ENCODE measurements at regions not wholly inside any gene's neighbourhood (a gene's known extent, or its start where the extent isn't known, plus 50 kb on each side); places are given as distances from the start of the nearest gene placed in this dataset.
"Not testable (repeated sequence)": the region's sequence is repeated elsewhere in the genome, so short reads cannot be mapped to it uniquely, and the experiment has no call there.

DNA sequence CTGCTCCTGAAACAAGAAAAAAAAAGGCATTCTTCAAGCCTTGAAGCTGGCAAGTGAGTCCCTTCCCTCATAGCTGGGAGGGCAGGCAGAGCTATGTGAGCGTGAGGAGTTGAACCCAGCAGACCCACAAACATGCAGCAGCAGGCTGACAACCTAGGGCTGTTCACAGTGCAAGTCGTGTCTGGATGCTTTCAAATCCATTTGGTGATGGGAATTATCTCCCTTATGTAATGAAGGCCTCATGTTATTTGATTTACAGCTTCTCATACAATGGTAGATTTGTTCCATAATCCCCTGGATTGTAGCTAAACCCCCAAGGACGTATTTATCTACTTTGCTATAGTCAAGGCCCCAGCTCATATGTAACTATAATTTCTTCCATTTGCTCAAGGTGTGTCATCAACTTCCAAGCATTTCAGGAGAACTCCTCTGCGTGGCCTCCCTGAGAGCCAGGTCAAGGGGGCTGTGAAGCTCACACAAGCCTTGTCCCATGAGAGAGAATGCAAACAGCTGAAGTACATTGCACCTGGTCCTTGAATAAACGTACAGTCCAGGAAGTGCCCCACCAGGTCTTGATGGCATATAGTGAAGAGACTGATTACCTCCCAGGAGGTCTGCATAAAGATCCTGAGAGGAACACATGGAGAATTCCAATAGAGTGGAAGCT lies 124.8 kb upstream of the SLC1A3 start:
- DNase-seq (ENCODE audit: low spot score) = no peak

DNA sequence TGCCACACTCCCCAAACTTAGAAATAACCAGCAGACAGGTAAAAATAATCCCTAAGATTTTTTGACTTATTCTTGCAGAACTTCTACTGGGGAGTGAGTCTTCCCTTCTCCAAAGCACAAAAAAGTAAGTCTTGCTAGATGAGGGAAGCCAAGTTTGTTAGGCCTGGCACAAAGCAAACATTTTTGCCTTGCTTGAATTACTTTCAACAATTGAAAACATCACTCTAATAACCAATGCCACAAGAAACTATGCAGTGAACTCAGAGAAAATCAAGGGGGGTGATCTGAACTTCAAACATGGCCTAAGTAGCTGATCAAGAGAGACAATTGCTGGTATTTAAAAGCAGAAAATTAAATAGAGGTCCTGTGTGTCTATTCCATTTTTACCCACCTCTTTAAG lies 123.6 kb upstream of the SLC1A3 start:
- DNase-seq (ENCODE audit: low spot score) = no peak

DNA sequence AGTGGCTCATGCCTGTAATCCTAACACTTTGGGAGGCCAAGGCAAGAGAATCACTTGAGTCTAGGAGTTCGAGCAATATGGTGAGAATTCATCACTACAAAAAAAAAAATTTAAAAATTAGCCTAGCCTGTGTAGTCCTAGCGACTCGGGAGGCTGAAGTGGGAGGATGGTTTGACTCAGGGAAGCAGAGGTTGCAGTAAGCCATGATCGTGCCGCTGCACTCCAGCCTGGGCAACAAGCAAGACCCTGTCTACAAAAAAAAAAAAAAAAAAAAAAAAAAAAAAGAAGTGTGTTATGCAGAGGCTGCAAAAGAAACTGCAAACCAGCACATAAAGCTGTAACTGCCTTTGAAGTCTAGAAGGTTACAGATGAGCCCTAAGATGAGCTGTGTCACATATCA lies 116.9 kb upstream of the SLC1A3 start:
- DNase-seq (ENCODE audit: low spot score) = no peak

DNA sequence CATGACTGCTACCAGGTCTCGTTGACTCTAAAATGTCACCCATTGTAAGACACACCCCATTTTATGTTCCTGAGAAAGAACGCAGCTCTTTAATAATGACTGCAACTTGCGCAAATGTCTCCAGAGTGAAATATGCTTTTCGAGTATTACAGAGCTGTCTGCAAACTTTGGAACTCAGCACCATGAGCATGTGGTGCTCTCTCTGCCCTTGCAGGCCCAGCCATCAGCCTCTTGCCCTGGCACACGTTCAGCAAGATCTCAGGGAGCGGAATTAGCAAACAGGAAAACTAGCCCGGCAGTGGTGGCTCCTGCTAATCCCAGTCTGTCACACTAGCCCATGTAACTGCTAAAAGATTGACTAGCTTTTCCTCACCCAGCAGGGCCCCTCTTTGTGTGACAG lies 114.5 kb upstream of the SLC1A3 start:
- no peak for DNase-seq (ENCODE audit: low spot score)

DNA sequence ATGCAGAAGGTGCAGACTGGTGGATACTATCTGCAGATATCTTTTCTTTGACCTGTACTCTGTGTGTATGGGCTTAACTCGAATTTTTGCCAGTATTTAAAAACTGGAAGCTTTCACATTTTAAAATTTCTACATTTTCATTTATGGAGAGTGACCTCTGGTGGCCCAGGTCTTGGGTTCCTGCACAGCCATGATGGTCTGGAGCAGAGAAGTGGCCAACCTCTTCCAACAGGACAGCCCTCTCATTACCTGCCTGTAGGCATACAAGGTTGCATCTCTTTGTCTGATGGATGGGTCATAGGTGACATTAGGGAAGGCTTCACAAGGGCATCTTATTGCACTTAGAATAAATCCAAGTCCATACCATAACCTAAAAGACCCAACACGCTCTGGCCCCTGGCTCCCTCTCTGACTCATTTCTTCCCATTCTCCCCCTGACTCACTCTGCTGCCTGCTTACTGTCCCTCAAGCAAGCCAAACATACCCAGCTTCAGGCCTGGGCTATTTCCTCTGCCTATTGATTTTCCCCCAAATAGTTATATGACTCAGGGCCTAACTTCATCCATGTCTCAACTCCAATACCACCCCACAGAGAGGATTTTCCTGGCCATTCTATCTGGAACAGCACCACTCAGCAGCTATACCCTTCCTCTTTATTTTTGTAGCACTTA lies 113.3 kb upstream of the SLC1A3 start:
- no peak for DNase-seq (ENCODE audit: low spot score)

DNA sequence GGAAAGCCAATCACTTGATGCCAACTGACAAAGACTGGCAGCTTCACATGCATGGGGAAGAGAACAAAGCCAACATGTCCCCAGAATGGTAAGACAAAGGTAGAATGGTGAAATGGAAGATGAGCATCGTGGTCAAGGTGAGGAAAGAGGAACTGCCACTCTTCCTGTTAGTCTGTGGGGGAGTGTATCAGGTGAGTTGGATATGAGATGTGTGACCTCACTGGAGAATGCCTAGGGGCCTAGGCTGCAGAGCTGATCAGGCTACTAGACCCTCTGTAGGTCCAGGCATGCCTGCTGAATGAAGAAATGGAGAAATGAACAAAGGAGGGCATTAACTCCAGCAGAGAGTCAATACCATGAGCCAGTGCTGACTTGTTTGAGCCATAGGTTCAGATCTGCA lies 112.4 kb upstream of the SLC1A3 start:
- DNase-seq (ENCODE audit: low spot score) = no peak

DNA sequence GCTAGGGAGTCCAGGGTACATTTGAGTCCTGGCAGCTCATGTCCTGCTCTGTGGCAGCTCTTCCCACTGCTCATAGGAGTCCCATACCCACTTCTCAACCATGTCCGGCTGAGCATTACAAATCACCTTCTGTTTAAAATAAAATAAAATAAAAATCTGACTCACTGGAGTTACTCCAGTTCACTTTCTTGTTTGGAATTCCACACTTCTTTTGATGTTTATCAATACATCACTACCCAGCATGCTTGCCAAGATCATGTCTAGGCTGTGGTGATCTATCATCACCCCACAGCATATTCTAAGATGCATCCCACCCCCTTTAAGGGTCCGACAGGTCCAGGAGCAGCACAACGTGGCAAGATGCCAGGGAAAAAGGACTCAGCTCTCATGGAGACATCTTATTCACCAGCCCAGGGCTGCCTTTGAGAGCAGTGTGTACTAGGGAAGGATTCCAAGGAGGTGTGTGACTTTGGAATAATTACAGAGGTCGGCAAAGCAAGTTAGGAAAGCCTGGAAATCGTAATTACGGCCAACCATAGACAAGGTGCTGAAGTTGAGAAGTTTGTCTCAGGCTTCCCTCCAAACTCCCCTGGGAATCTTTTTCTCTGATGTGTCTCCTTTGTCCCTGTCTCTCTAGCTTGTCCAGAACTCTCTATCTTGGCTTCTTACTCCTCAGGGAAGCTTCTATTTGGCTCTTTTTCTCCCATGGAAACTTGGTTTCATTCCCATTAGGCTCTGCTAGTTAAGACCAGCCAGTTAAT lies 111.4 kb upstream of the SLC1A3 start:
- DNase-seq (ENCODE audit: low spot score) = no peak

DNA sequence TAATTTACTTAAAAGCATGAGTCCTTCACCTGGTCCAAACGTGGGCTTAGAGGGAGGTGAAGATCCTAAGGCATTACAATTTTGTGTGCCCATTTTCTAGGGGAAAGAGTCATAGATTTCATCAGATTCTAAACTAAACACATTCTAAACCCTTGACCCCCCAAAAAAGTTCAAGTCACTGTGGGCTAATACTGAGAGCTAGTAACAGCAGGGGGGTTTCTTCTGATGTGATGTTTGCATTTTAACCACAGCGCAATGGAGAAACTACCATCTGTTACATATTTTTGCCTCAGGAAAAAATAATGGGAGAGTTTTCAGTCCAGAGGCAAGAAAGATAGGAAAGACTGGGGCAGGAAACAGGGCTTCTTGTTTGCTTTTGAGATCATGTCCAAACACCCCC lies 110.8 kb upstream of the SLC1A3 start:
- DNase-seq (ENCODE audit: low spot score) = no peak

DNA sequence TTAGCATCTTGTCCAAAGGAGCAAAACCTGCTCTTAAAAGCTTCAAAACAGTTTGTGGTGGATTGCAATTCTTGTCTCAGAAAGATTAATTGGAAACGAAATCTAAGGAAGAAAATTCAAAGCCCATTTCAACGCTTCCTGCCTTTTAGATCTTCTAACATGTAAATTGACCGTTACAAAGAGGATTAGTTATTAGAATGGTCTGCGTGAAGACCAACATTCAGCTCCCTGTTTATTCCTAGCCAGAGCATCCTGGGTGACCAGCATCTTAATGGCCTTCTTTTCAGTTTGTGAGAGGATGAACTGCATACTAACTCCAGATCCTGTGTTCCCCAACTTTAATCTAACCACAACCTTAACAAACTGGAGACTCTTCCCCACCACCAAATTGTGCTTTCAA lies 109.9 kb upstream of the SLC1A3 start:
- no peak for DNase-seq (ENCODE audit: low spot score)

DNA sequence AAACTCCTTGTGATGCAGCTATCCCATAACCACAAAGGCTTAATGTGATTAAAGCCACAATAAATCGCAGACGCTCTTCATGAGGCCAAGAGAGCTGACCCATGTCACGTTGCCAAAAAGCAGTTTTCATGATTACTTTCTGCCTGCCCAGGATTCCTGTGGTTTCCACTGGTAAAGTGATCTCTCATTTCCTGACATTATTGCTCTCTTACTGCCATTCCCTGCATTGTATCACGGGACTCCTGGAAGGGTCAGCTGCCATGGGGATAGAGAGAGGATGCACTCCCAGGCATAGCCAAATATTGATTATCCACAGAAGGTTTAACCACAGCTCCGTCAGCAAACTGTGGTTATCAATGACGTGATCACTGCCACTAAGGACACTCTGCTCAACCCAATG lies 103.8 kb upstream of the SLC1A3 start:
- no peak for DNase-seq (ENCODE audit: low spot score)

DNA sequence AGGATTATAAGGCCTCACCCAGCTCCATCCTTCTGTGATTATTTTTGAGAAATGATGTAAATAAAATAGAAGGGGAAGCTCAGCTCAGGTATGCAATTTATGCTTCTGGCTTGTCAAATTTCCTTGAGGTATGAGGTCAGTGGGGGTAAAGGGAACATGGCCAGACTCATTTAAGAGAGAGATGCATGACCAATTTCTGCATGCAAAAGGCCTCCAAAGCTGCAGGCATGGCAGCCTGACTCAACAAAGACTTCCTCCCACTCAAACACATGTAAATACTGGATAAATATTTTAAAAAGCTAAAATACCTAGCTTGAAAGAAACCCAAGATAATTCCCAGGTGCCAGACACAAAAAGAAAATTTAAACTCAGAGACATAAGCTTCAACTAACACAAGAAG lies 101.4 kb upstream of the SLC1A3 start:
- DNase-seq (ENCODE audit: low spot score) = no peak

DNA sequence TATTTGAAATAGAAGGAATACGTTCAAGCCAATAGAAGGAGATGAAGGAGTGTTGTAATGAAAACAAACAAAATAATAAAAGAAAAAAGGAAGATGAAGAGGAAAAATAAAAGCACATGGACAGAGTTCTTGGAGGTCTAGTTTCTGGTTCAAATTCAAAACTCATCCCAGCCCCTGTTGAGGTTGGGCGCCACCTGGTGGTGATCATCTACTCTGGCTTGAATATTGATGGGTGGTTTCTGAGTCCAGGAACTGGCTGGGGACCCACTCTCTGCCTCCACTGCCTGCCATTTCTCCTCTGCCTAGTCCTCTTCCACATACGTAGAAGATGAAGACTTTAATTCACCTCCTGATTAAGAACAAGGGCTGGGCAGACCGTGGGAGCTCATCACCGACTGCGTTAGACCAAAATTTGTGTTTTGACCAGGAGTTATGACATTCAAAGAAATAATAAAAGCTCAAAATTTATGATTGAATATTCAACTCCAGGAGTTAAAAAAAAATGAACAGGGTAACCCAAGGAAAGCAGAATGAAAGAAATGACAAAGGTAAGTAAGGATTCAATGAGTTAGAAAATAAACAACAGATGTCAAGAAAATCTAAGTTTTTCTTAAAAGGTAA lies 99.0 kb upstream of the SLC1A3 start:
- DNase-seq (ENCODE audit: low spot score) = peak; percentile 71

DNA sequence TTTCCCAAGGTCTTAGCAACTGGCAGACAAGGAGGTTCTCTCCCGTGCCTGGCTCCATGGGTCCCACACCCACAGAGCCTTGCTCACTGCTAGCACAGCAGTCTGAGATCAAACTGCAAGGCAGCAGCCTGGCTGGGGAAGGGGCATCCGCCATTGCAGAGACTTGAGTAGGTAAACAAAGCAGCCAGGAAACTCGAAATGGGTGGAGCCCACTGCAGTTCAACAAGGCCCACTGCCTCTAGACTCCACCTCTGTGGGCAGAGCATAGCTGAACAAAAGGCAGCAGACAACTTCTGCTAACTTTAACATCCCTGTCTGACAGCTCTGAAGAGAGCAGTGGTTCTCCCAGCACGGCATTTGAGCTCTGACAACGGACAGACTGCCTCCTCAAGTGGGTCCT lies 98.1 kb upstream of the SLC1A3 start:
- not testable (repeated sequence) for DNase-seq (ENCODE audit: low spot score)

DNA sequence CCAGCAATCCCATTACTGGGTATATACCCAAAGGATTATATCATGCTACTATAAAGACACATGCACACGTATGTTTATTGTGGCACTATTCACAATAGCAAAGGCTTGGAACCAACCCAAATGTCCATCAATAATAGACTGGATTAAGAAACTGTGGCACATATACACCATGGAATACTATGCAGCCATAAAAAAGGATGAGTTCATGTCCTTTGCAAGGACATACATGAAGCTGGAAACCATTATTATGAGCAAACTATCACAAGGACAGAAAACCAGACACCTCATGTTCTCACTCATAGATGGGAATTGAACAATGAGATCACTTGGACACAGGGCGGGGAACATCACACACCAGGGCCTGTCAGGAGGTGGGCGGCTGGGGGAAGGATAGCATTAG lies 92.8 kb upstream of the SLC1A3 start:
- not testable (repeated sequence) for DNase-seq (ENCODE audit: low spot score)

DNA sequence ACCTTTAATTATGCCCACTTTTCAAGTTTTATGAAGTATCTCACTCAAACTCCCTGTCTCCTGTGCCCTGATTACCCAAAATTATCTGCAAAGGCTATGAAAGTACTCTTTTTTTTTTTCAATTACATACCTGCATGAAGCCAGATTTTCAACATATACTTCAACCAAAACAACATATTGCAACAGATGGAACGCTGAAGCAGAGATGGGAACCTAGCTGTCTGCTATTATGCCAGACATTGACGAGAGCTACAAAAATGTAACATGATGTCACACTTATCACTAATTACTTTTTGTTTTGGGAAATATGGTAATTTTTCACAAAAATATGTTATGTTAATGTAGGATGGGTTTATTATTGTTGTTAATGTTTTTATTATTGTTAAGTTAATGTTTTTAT lies 86.5 kb upstream of the SLC1A3 start:
- DNase-seq (ENCODE audit: low spot score) = no peak

DNA sequence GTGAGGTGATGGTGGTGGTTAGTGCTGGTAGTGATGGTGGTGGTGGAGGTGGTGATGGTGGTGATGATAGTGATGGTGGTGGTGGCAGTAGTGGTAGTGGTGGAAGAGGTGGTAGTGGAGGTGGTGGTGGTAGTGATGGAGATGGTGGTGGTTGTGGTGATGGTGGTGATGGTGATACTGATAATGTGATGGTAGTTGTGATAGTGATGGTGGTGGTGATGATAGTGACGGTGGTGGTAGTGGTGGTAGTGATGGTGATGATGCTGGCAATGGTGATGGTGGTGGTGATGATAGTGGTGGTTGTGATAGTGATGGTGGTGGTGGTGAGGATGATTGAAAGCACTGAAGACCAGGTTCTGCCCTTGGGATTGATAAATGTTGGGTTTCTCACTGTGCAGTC lies 85.2 kb upstream of the SLC1A3 start:
- DNase-seq (ENCODE audit: low spot score) = no peak

DNA sequence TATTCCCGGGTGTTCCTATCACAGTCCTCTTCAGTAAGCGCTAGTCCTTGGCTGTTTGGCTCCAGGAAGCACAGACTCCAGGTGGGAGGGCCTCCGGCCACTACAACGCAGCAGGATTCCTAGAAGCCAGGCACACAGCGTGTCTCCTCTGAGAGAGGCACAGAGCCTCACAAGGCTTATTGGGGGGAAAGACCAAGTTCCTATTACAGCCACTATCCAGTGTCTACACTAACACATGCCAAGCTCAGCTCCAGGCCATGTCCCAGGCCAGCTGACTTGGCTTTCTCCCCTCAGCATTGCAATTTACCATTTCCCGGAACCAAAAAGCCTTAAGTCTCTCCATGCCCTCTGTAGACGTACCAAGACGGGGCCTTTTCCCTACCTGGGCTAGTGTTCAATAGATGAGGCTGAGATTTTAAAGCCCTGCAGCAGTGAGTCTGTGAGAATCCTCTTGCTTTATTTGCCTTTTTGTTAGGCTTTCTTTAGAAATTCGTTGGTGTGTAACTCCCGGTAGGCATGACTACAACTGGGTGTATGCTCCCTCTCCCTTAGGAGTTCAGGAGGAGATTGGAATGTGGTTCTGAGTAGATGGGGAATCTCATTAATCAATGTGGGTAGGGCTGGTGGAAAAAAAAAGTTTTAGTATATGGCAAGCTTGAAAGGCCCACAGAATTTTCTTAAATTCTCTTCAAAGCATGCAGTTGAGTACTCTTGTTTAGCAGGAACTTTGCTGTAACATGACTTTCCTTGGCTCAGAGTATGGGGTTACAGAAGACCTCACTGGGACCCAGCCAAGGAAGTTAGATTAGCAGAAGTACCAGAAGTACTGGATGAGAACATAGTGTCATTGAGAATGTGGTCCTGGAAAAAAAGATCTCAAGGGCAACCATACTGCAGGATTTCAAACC lies 84.3 kb upstream of the SLC1A3 start:
- no peak for DNase-seq (ENCODE audit: low spot score)

DNA sequence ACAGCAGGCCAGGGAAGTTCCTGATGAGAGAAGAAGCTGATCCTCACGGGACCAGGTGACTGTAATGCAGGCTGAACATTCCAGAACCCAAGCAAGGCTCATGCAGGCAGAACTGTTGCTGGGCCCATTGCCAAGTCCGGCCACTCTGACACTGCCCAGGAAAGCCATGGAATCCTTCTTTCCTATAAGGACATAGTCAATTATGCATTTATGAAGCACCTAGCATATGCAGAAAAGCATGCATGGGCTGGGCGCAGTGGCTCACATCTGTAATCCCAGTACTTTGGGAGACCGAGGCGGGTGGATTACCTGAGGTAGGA lies 83.7 kb upstream of the SLC1A3 start:
- DNase-seq (ENCODE audit: low spot score) = no peak

DNA sequence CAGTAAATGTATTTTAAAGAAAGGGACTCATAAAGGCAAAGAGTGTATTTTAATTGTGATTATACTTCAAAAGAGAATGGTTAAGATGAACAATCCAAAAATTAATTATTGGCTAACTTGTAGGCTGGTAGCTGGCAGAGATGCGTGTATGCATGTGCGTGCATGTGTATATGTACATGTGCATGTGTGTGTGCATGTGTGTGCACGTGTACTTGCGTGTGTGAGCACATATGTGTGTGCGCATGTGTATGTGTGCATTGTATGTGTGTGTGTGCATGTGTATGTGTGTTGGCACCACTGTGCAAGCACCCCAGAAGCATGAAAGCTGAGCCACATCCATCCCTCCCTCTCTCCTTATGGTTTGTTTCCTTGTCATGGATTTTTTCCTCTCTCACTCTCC lies 83.0 kb upstream of the SLC1A3 start:
- no peak for DNase-seq (ENCODE audit: low spot score)

DNA sequence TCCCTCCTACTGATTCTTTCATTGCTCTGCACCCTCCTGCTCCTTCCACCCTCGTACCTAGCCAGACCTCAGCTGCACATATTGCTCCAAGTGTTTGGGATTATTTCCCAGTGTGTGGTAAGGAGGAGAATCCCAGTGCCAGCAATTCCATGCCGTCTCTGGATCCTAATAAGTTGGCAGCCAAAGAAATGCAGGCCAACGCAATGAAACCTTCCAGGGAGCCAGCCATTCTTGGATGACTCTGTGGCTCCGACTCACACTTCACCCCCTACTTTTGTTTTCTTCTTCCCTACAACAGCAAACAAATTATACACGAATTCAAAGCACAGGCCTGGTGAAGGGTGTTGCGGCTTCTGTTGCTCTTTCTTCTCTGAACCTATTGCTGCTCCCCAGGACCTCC lies 82.5 kb upstream of the SLC1A3 start:
- no peak for DNase-seq (ENCODE audit: low spot score)

DNA sequence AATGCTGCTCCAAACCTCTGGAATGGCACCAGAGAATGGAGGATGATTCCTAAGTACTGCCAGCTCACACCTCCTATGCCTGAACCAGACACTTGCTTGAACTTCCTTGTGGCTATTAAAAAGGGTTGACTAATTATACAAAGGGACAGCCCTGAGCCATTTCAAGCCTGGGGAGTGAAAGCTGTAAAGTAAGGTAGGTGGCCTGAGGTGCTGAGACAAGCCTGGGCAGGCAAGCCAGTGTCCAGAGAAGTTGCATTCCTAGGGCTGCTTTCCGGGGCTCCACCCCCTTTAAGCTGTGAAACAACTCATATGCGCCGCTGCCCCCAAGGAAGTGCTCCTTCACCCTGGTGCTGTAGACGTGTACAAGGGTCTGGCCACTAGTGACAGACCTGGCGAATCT lies 79.9 kb upstream of the SLC1A3 start:
- DNase-seq (ENCODE audit: low spot score) = no peak

DNA sequence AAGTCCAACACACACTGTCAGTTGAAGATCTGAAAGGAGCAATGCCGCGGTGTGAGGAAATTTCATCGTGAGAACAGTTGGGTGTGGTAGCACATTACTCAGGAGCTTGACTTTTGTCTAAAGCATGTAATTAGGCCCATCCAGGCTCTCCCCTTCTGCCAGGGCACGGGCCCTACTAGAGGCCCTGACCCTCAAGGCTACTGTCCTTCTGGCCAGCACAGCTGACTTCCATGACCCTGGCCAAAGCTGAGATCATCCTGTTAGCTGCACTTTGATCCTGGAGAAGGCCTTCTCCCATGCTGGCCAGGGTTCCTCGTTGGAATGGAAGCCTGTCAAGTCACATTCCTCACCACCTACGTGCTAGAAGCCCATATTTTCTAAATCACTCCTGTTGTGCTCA lies 77.8 kb upstream of the SLC1A3 start:
- no peak for DNase-seq (ENCODE audit: low spot score)

All from germinal center (tissue), 1 donor.